Activated B cell treated with CpG ODN at 0.5 μM for 24 hours (primary cell): ENCODE measurements at regions not wholly inside any gene's neighbourhood (a gene's known extent, or its start where the extent isn't known, plus 50 kb on each side); places are given as distances from the start of the nearest gene placed in this dataset.

Source experiments
- ATAC-seq: fragments of 200-7000 bp; cut with Tn5 transposase; one replicate; pipeline ENCODE4 v1.10.0; 2021; ENCODE audit warnings: low read depth, mild to moderate bottlenecking, moderate library complexity
- CTCF ChIA-PET: fragments of 350-600 bp; sonication (Branson Sonifier 250); formaldehyde crosslinking; loops from one replicate; lab custom pipeline; 2021; ENCODE audit warnings: antibody characterized with exemption; lab: Charles Lee
- POLR2A ChIA-PET: fragments of 350-600 bp; sonication (Branson Sonifier 250); formaldehyde crosslinking; loops from one replicate; lab custom pipeline; 2021; ENCODE audit warnings: antibody characterized with exemption; lab: Charles Lee
- DNase-seq: peaks from one replicate; pipeline ENCODE4 v3.0.0; 2022
- H3K27ac Mint-ChIP-seq: one replicate; pipeline ENCODE4 v1.8.0; 2020; ENCODE audit warnings: mixed read lengths
- H3K27me3 Mint-ChIP-seq: one replicate; pipeline ENCODE4 v1.8.0; 2021; ENCODE audit warnings: mixed read lengths
- H3K36me3 Mint-ChIP-seq: one replicate; pipeline ENCODE4 v1.8.0; 2021; ENCODE audit warnings: low read depth, mixed read lengths
- H3K4me1 Mint-ChIP-seq: one replicate; pipeline ENCODE4 v1.8.0; 2021; ENCODE audit warnings: mixed read lengths
- H3K4me3 Mint-ChIP-seq: one replicate; pipeline ENCODE4 v1.8.0; 2020; ENCODE audit warnings: mild to moderate bottlenecking, mixed read lengths
- H3K9me3 Mint-ChIP-seq: one replicate; pipeline ENCODE4 v1.8.0; 2020; ENCODE audit warnings: mixed read lengths
- CTCF ChIP-seq: fragments of 200-600 bp; IDR thresholded peaks from one replicate; pipeline ENCODE4 v1.8.0; 2022; ENCODE audit warnings: antibody characterized with exemption, mild to moderate bottlenecking
- intact Hi-C: fragments of 100-400 bp; cut with micrococcal nuclease; formaldehyde crosslinking; loops from one replicate; pipeline ENCODE4 v1.15.1; 2024

- ChIA-PET CTCF (no interaction called here), POLR2A (no interaction called here)
- H3K4me3 Mint-ChIP-seq, result no peak overlapping the region
- H3K27me3 Mint-ChIP-seq, result no peaks in the 10 kb centered on the region
- no peak for TF ChIP-seq CTCF
- H3K9me3 Mint-ChIP-seq, result no peaks in the 10 kb centered on the region
- H3K36me3 Mint-ChIP-seq, result no peaks in the 10 kb centered on the region
- intact Hi-C loops, result no loop called here
- no peak for ATAC-seq
- DNase-seq, result no peak
- no peak overlapping the region for H3K27ac Mint-ChIP-seq
- H3K4me1 Mint-ChIP-seq, result no peaks in the 10 kb centered on the region
Observed at GRCh38 chr9:31023847-31024246, 1360.6 kb upstream of the ACO1 start.

- Mint-ChIP-seq H3K27me3 (no peaks in the 10 kb centered on the region), H3K4me3 (no peak overlapping the region), H3K4me1 (no peaks in the 10 kb centered on the region), H3K27ac (no peak overlapping the region), H3K9me3 (no peaks in the 10 kb centered on the region), H3K36me3 (no peaks in the 10 kb centered on the region)
- intact Hi-C loops, result no loop called here
- DNase-seq (no peak), ATAC-seq (no peak)
- ChIA-PET POLR2A (no interaction called here), CTCF (no interaction called here)
- TF ChIP-seq CTCF, result no peak
Observed at GRCh38 chr9:31027678-31028077, 1356.8 kb upstream of the ACO1 start.

- ChIA-PET POLR2A (no interaction called here), CTCF (no interaction called here)
- H3K27me3 Mint-ChIP-seq, result no peaks in the 10 kb centered on the region
- H3K9me3 Mint-ChIP-seq, result no peaks in the 10 kb centered on the region
- intact Hi-C loops, result no loop called here
- no peaks in the 10 kb centered on the region for H3K4me1 Mint-ChIP-seq
- no peaks in the 10 kb centered on the region for H3K36me3 Mint-ChIP-seq
- no peak overlapping the region for H3K4me3 Mint-ChIP-seq
- H3K27ac Mint-ChIP-seq, result no peak overlapping the region
- ATAC-seq (no peak), DNase-seq (no peak)
- TF ChIP-seq CTCF, result no peak
Observed at GRCh38 chr9:31028137-31028536, 1356.3 kb upstream of the ACO1 start.

GRCh38 chr9:31030741-31031202, 1353.7 kb upstream of the ACO1 start:
- intact Hi-C loops, result no loop called here
- Mint-ChIP-seq H3K4me1 (no peaks in the 10 kb centered on the region), H3K27me3 (no peaks in the 10 kb centered on the region), H3K36me3 (no peaks in the 10 kb centered on the region), H3K27ac (no peak overlapping the region), H3K4me3 (no peak overlapping the region), H3K9me3 (peaks cover 2% of the 10 kb centered on the region)
- no peak for ATAC-seq
- no peak for DNase-seq
- ChIA-PET CTCF (no interaction called here), POLR2A (no interaction called here)
- no peak for TF ChIP-seq CTCF

GRCh38 chr9:31032206-31032605, 1352.2 kb upstream of the ACO1 start:
- no peak for TF ChIP-seq CTCF
- ATAC-seq (no peak), DNase-seq (no peak)
- no peak overlapping the region for H3K4me3 Mint-ChIP-seq
- H3K36me3 Mint-ChIP-seq, result no peaks in the 10 kb centered on the region
- ChIA-PET POLR2A (no interaction called here), CTCF (no interaction called here)
- H3K27ac Mint-ChIP-seq, result no peak overlapping the region
- H3K9me3 Mint-ChIP-seq, result peaks cover 2% of the 10 kb centered on the region
- intact Hi-C loops, result no loop called here
- H3K27me3 Mint-ChIP-seq, result no peaks in the 10 kb centered on the region
- no peaks in the 10 kb centered on the region for H3K4me1 Mint-ChIP-seq
